GM12875 (cell line): ENCODE measurements at regions not wholly inside any gene's neighbourhood (a gene's known extent, or its start where the extent isn't known, plus 50 kb on each side); places are given as distances from the start of the nearest gene placed in this dataset.
"Not testable (repeated sequence)": the region's sequence is repeated elsewhere in the genome, so short reads cannot be mapped to it uniquely, and the experiment has no call there.

Source experiments
- H3K4me3 ChIP-seq: one replicate; pipeline ENCODE4 v1.5.1; 2011; ENCODE audit warnings: low read depth, low read length, control low read depth
- CTCF ChIP-seq: IDR thresholded peaks from 2 replicates; pipeline ENCODE4 v1.5.1; 2011; ENCODE audit warnings: low read depth, mild to moderate bottlenecking, control low read depth, inconsistent platforms, low read length, moderate library complexity, borderline replicate concordance; ENCODE audit not compliant: insufficient read depth

- TF ChIP-seq CTCF: no peak
Measured at GRCh38 chr12:78269620-78270019, 438.9 kb downstream of the NAV3 start.

DNA sequence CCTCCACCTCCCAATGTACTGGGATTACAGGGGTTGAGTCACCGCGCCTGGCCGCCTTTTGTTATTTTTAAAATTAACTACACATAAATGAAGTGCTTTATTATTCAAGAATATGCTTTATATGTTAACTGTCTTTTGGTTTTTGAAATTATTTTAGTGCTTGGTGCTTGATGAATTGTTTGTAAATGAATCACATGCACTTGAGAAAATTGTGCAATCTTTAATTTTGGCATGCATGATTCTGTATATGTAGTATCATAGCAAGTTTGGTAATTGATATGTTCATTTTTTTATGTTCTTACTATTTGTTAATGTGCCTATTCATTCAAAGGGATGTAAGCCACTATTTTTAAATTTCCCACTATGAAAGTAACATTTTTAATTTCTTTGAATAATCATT, 440.9 kb downstream of the NAV3 start:
- H3K4me3 ChIP-seq: no peak overlapping the region
- TF ChIP-seq CTCF: no peak

More at GRCh38 chr12:78269620-78270019, 438.9 kb downstream of the NAV3 start:
- no peak overlapping the region for H3K4me3 ChIP-seq

DNA sequence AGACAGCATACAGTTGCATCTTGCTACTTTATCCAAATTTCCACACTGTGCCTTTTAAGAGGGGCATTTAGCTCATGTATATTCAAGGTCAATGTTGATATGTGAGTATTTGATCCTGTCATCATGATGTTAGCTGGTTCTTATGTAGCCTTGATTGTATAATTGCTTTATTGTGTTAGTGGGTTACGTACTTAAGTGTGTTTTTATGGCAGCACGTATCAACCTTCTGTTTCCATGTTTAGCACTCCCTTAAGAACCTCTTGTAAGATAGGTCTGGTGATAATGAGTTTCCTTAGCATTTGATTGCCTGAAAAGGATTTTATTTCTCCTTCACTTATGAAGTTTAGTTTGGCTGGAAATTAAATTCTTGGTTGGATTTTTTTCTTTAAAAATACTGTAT, 445.2 kb downstream of the NAV3 start:
- TF ChIP-seq CTCF: no peak

DNA sequence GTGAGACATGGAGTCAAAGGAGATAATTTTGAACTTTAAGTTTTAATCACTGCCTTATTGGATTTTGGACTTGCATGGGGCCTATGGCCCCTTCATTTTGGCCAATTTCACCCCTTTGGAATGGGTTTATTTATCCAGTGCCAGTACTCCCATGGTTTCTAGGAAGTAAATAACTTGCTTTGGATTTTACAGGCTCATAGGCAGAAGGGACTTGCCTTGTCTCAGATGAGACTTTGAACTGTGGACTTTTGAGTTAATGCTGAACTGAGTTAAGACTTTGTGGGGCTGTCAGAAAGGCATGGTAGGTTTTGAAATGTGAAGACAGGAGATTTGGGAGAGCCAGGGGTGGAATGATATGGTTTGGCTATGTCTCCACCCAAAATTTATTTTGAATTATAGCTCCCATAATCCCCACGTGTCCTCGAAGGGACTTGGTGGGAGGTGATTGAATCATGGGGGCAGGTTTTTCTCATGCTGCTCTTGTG, 448.1 kb downstream of the NAV3 start:
- no peak overlapping the region for H3K4me3 ChIP-seq
- no peak for TF ChIP-seq CTCF

More for the DNA sequence above, 445.2 kb downstream of the NAV3 start:
- no peak overlapping the region for H3K4me3 ChIP-seq

- H3K4me3 ChIP-seq: no peak overlapping the region
- TF ChIP-seq CTCF: no peak
Measured at GRCh38 chr12:78279567-78279966, 448.9 kb downstream of the NAV3 start.

DNA sequence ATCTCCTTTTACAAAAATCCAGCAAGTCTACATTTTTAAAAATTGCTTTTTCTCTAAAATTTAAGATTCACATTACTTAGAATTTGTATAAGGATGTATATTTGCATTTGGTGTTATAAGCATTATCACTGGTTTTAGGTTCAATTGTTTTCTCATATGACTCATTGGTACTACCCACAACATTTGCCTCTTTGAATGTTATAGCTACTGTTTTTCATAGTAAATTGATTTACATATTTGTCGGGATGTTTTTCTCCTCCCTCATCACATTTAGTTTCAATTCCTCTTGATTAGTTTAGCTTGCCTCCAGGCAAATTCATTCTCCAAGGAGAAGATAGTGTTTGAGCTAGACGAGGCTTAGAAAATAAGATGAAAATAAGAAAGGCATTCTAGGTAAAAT, 450.4 kb downstream of the NAV3 start:
- not testable (repeated sequence) for H3K4me3 ChIP-seq

DNA sequence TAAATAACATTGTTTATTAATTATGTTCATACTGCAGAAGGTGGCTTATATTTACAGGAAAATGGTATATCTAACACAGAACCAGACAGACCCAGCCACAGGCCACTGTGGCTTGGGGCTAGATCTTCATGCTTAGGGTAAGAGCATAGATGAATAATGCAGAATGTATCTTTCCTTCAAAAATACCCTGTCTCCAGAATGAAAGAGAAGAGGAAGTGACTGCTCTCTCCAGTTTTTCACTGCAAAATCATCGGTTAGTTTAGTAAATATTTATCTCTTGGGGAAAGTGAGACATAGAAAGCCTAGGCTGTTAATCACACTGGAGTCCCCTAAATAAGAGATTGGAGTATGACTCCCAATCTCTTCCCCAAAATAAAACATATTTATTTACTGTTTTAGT, 453.7 kb downstream of the NAV3 start:
- TF ChIP-seq CTCF: no peak
- no peak overlapping the region for H3K4me3 ChIP-seq

- no peak overlapping the region for H3K4me3 ChIP-seq
- TF ChIP-seq CTCF: no peak
Measured at GRCh38 chr12:78290606-78291345, 460.1 kb downstream of the NAV3 start.
